Stimulated activated CD4-positive, alpha-beta T cell treated with anti-CD3 and anti-CD28 coated beads, Interleukin-4, amount 100 ng/mL, for 4 hours (primary cell): ENCODE measurements at regions not wholly inside any gene's neighbourhood (a gene's known extent, or its start where the extent isn't known, plus 50 kb on each side); places are given as distances from the start of the nearest gene placed in this dataset.

Source experiments
- DNase-seq, 2 experiments: peaks; one replicate each; pipeline ENCODE4 v3.0.0-alpha.2; 2020

- no peak for DNase-seq
Observed at GRCh38 chr2:120480903-120481445, 135.0 kb downstream of the INHBB start.

GRCh38 chr2:120481446-120482194, 135.7 kb downstream of the INHBB start:
- DNase-seq, result no peak

GRCh38 chr2:120482334-120482733, 136.4 kb downstream of the INHBB start:
- no peak for DNase-seq

GRCh38 chr2:120483355-120483754, 137.4 kb downstream of the INHBB start:
- DNase-seq, result no peak

GRCh38 chr2:120485096-120485495, 139.2 kb downstream of the INHBB start:
- no peak for DNase-seq

- DNase-seq, result no peak
Observed at GRCh38 chr2:120486441-120486840, 140.5 kb downstream of the INHBB start.

- DNase-seq, result no peak
Observed at GRCh38 chr2:120486946-120487345, 141.0 kb downstream of the INHBB start.

- DNase-seq, result no peak
Observed at GRCh38 chr2:120488531-120488930, 142.6 kb downstream of the INHBB start.

- no peak for DNase-seq
Observed at GRCh38 chr2:120489023-120489422, 143.1 kb downstream of the INHBB start.

GRCh38 chr2:120490091-120490798, 144.3 kb downstream of the INHBB start:
- no peak for DNase-seq

GRCh38 chr2:120491111-120491625, 145.2 kb downstream of the INHBB start:
- DNase-seq, result no peak

- DNase-seq, result no peak
Observed at GRCh38 chr2:120493231-120493630, 147.3 kb downstream of the INHBB start.

GRCh38 chr2:120494446-120494845, 148.5 kb downstream of the INHBB start:
- no peak for DNase-seq

GRCh38 chr2:120495586-120495985, 149.7 kb downstream of the INHBB start:
- DNase-seq, result no peak

- DNase-seq, result no peak
Observed at GRCh38 chr2:120496235-120496634, 150.3 kb downstream of the INHBB start.

GRCh38 chr2:120496759-120497158, 150.8 kb downstream of the INHBB start:
- no peak for DNase-seq

GRCh38 chr2:120497261-120497977, 151.5 kb downstream of the INHBB start:
- DNase-seq, result no peak

- no peak for DNase-seq
Observed at GRCh38 chr2:120498121-120498520, 152.2 kb downstream of the INHBB start.

GRCh38 chr2:120498576-120499394, 152.8 kb downstream of the INHBB start:
- no peak for DNase-seq

- no peak for DNase-seq
Observed at GRCh38 chr2:120499784-120500495, 154.0 kb downstream of the INHBB start.

GRCh38 chr2:120501591-120501990, 155.7 kb downstream of the INHBB start:
- no peak for DNase-seq

- no peak for DNase-seq
Observed at GRCh38 chr2:120502357-120502756, 156.4 kb downstream of the INHBB start.
